AG09319 (cell line): ENCODE measurements at regions not wholly inside any gene's neighbourhood (a gene's known extent, or its start where the extent isn't known, plus 50 kb on each side); places are given as distances from the start of the nearest gene placed in this dataset.

Source experiments
- DNase-seq: peaks from one replicate; pipeline ENCODE4 v3.0.0-alpha.2; 2010; ENCODE audit warnings: low read depth; ENCODE audit errors: extremely low read depth
- TF ChIP-seq, protein P1 (sequence below): IDR thresholded peaks from 2 replicates; pipeline ENCODE4 v1.5.1; 2011; ENCODE audit warnings: low read depth, mild to moderate bottlenecking, inconsistent platforms, low read length, moderate library complexity

DNA sequence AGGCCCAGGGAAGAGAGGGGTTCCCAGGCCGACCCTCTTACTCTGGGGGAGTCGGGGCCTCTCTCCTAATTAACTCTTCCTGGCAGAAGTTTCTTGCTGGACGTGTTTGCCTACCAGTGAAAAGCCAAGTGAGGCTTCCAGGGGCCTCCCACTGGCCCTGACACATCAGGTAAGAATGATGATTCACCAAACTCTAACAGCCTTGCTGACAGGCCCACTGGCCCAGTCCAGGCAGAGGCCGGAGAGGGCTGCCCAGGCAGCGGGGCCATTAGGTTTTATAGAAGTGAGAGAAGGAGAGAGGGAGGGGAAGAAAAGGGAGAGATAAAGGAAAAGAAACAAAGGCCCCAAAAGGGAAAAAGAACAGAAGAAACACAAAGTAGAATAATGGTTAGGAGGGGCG, 50.8 kb upstream of the FOXE1 start:
- DNase-seq, result no peak
- TF ChIP-seq, protein P1, sequence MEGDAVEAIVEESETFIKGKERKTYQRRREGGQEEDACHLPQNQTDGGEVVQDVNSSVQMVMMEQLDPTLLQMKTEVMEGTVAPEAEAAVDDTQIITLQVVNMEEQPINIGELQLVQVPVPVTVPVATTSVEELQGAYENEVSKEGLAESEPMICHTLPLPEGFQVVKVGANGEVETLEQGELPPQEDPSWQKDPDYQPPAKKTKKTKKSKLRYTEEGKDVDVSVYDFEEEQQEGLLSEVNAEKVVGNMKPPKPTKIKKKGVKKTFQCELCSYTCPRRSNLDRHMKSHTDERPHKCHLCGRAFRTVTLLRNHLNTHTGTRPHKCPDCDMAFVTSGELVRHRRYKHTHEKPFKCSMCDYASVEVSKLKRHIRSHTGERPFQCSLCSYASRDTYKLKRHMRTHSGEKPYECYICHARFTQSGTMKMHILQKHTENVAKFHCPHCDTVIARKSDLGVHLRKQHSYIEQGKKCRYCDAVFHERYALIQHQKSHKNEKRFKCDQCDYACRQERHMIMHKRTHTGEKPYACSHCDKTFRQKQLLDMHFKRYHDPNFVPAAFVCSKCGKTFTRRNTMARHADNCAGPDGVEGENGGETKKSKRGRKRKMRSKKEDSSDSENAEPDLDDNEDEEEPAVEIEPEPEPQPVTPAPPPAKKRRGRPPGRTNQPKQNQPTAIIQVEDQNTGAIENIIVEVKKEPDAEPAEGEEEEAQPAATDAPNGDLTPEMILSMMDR, result no peak

- TF ChIP-seq, protein P1, result no peak
- no peak for DNase-seq
Measured at GRCh38 chr9:97803167-97804058, 49.6 kb upstream of the FOXE1 start.
